ENCODE measurements at regions not wholly inside any gene's neighbourhood (a gene's known extent, or its start where the extent isn't known, plus 50 kb on each side); places are given as distances from the start of the nearest gene placed in this dataset.

DNA sequence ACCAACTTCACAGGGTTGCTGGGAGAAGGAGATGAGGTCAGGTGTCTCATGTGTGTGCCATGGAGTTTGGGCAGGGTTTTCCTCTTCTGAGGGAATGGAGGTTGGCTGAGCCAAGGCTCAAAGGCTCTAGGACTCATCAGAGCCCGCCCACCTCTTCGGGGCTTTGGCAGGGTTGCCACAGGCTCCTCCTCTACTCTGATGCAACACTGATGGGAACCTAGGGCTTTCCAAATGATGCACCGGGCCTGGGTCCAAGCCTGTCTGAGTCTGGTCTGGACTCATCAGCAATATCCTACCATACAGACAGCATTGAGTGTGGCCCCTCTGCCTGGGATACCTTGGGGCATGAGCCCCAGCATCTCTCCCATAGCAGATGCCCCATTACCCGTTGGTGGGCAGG lies 59.5 kb upstream of the LHX1 start:
- TF ChIP-seq, protein P1, sequence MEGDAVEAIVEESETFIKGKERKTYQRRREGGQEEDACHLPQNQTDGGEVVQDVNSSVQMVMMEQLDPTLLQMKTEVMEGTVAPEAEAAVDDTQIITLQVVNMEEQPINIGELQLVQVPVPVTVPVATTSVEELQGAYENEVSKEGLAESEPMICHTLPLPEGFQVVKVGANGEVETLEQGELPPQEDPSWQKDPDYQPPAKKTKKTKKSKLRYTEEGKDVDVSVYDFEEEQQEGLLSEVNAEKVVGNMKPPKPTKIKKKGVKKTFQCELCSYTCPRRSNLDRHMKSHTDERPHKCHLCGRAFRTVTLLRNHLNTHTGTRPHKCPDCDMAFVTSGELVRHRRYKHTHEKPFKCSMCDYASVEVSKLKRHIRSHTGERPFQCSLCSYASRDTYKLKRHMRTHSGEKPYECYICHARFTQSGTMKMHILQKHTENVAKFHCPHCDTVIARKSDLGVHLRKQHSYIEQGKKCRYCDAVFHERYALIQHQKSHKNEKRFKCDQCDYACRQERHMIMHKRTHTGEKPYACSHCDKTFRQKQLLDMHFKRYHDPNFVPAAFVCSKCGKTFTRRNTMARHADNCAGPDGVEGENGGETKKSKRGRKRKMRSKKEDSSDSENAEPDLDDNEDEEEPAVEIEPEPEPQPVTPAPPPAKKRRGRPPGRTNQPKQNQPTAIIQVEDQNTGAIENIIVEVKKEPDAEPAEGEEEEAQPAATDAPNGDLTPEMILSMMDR (IDR thresholded peaks at IDR 0.05) = no peak
- TF ChIP-seq POLR2A (IDR thresholded peaks at IDR 0.05) = no peak
